ENCODE measurements at regions not wholly inside any gene's neighbourhood (a gene's known extent, or its start where the extent isn't known, plus 50 kb on each side); places are given as distances from the start of the nearest gene placed in this dataset.

DNA sequence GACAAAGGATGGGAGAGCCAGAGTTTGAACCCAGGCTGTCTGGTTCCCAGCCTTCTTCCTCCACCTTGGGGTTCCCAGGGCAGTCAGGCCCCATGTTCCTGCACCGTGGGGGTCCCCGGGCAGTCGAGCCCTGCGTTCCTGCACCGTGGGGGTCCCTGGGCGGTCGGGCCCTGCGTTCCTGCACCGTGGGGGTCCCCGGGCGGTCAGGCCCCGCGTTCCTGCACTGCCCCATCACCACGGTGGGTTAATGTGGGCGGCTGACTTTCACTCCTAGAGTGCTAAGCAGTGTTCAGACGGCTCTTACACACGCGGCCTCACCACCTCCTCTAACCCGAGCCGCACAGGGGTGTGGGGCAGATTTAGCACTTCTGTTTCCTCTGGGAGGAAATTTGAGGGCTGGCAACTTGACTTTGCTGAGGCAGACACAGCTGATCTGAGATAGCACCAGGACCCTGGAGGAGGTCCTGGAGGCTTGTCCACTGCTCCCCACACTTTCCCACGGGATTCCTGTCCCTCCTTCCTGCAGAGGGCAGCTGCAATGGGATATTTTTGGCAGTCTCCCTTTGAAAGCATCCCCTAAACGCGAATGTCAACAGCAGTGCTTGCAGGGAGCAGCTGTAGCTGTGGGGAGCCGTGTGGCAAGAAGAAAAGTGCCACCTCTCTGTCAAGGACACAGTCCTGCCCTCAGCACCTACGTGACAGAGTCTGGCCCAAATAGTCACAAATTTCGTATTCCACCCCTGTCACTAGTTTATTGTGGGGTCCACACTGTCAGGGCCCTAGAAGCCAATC is 239.4 kb downstream of the TEX29 start:
- TF ChIP-seq, protein P1, sequence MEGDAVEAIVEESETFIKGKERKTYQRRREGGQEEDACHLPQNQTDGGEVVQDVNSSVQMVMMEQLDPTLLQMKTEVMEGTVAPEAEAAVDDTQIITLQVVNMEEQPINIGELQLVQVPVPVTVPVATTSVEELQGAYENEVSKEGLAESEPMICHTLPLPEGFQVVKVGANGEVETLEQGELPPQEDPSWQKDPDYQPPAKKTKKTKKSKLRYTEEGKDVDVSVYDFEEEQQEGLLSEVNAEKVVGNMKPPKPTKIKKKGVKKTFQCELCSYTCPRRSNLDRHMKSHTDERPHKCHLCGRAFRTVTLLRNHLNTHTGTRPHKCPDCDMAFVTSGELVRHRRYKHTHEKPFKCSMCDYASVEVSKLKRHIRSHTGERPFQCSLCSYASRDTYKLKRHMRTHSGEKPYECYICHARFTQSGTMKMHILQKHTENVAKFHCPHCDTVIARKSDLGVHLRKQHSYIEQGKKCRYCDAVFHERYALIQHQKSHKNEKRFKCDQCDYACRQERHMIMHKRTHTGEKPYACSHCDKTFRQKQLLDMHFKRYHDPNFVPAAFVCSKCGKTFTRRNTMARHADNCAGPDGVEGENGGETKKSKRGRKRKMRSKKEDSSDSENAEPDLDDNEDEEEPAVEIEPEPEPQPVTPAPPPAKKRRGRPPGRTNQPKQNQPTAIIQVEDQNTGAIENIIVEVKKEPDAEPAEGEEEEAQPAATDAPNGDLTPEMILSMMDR (IDR thresholded peaks at IDR 0.05; ENCODE audit: low read depth, low read length), result no peak
- no peak for DNase-seq (ENCODE audit: extremely low read depth, low read depth)

DNA sequence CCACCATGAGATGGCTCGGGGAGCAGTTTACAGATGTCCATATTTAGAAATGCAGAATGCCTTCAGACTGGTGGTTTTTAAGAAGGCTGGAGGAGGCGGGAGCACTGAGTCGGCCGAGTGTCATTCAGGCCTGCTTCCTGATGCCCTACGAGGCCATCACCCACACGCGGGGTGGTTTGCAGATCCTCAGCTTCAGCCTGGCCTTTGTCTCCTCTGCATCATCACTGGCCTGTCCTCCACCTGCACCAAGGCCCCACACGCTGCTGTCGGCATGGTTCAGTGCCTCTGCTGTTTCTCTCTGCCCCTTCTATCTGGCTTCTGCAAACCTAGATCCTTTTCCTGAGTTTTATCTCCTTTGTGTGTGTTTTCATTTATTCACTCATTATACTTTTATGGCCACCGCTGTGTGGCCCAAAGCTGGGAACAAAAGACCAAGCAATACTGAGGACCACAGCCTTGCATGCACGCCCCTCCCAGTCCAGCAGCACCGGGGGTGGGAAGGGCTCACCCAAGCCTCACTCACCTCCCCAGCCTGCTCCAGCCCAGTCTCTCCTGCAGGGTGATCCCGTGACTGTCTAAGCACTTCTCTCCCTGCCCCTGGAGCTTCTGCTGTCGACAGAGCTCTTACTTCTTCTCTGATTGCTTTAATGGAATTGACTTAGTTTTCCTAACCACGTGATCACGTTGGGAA is 240.8 kb downstream of the TEX29 start:
- TF ChIP-seq, protein P1 (IDR thresholded peaks at IDR 0.05; ENCODE audit: low read depth, low read length), result no peak
- no peak for DNase-seq (ENCODE audit: extremely low read depth, low read depth)

DNA sequence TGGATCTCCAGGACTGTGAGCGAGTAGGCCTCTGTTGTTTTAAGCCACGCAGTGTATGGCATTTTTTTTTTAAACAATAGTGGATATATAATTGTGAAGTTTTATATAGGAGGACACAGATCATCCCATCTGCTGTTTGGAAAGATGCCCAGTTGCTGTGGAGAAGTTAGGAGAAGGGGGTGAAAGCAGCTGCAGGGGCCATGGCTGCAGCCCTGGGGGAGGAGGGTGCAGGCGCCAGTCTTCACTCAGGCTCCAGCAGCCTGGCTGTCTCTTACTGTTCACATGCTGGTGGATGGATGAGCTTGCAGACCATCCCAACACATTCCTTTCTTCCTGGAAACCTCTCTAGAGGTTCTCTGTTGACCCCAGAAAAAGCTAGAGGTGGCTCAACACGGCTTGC is 242.3 kb downstream of the TEX29 start:
- TF ChIP-seq, protein P1 (IDR thresholded peaks at IDR 0.05; ENCODE audit: low read depth, low read length), result no peak
- DNase-seq (ENCODE audit: extremely low read depth, low read depth), result no peak

DNA sequence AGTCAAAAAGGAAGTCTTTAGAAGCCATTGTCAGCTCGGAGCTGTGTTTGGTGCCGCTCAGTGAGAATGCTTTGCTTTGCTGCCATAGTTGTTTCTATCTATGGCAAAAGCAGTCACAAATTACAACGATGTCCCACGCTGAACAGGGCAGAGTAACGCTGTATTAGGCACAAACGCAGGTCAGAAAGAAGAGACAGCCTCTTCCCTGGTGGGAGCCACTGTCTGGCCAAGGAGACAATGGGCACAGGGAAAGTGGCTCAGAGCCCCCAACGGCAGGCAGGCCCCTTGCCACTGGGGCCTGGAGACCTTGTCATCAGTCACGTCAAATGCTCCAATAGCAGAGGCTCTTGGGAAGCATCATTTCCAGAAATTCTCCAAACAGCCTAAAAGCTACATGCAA is 244.2 kb downstream of the TEX29 start:
- DNase-seq (ENCODE audit: extremely low read depth, low read depth), result no peak
- TF ChIP-seq, protein P1 (IDR thresholded peaks at IDR 0.05; ENCODE audit: low read depth, low read length), result no peak

DNA sequence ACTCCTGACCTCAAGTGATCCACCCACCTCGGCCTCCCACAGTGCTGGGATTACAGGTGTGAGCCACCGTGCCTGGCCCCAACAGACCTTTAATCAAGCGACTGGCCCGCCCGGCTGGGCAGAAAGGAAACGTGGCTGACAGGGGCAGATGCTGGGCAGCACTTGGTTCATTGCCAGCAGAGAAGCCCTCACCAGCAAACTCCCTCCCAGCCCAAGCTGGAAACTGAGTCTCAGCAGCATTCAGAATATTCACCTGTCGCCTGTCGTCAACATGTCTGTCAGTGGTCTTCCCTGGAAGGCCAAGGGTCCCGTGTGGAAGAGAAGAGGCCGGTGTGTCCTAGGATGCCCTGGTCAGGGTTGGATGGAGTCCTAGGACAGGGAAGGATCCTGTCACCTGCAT is 245.0 kb downstream of the TEX29 start:
- TF ChIP-seq, protein P1 (IDR thresholded peaks at IDR 0.05; ENCODE audit: low read depth, low read length), result no peak
- no peak for DNase-seq (ENCODE audit: extremely low read depth, low read depth)

DNA sequence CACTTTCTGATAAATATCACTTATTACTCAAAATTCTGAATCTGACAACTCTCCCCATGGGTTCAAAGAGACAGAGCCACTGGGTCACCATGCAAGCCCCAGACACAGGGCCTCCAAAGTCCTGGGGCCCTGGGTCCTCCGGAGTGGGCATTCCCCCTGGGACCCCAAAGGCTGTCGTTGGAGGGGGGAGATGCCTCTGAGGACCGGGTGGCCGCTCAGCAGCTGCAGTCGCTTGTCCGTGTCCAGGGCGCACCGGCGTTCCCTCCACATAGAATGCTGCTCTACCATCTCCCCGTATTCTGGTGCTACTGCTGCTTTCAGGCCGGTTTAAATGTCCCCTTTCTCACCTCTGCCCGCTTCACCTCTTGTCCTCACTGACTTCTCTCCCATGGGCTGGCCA is 246.1 kb downstream of the TEX29 start:
- DNase-seq (ENCODE audit: extremely low read depth, low read depth), result no peak
- TF ChIP-seq, protein P1 (IDR thresholded peaks at IDR 0.05; ENCODE audit: low read depth, low read length), result no peak

DNA sequence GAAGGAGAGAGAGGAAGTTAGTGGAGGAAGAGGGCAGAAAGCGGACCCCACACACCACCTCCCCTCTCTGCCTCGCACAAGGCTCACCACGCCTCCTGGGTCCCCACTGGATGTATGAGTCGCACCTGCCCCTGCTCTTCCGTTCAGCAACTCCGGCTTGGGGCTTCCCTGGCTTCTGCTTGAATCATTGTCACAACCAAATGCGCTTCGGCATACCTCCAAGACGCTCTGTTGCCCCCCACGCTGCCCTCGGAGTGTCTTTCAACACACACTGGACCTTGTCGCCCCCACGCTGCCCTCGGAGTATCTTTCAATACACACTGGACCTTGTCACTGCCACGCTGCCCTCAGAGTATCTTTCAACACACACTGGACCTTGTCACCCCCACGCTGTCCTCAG is 247.2 kb downstream of the TEX29 start:
- TF ChIP-seq, protein P1 (IDR thresholded peaks at IDR 0.05; ENCODE audit: low read depth, low read length), result no peak
- no peak for DNase-seq (ENCODE audit: extremely low read depth, low read depth)
